ENCODE measurements at regions not wholly inside any gene's neighbourhood (a gene's known extent, or its start where the extent isn't known, plus 50 kb on each side); places are given as distances from the start of the nearest gene placed in this dataset.

DNA sequence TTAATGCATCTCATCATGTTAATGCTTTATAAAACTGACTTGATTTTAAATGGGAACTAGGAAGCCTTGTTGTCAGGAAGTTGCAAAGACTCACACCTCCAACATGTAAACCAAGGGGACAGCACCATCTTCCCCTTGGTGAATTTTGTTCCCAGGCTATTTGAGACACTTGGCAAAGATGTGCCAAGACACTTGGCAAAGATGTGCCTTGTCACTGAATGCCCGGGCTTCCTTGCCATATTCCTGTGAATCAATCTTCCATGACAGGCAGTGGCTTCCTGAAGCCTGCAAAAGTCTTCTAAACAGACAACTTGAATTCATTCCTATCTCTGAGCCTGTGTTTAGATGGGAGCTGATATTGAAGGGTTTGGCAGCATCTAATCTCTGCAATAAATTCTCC, 465.4 kb upstream of the C16orf82 start:
- TF ChIP-seq, protein P1, sequence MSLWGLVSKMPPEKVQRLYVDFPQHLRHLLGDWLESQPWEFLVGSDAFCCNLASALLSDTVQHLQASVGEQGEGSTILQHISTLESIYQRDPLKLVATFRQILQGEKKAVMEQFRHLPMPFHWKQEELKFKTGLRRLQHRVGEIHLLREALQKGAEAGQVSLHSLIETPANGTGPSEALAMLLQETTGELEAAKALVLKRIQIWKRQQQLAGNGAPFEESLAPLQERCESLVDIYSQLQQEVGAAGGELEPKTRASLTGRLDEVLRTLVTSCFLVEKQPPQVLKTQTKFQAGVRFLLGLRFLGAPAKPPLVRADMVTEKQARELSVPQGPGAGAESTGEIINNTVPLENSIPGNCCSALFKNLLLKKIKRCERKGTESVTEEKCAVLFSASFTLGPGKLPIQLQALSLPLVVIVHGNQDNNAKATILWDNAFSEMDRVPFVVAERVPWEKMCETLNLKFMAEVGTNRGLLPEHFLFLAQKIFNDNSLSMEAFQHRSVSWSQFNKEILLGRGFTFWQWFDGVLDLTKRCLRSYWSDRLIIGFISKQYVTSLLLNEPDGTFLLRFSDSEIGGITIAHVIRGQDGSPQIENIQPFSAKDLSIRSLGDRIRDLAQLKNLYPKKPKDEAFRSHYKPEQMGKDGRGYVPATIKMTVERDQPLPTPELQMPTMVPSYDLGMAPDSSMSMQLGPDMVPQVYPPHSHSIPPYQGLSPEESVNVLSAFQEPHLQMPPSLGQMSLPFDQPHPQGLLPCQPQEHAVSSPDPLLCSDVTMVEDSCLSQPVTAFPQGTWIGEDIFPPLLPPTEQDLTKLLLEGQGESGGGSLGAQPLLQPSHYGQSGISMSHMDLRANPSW (CRISPR knock-in tag; conservative IDR thresholded peaks at IDR 0.05; ENCODE audit: low read depth) = no peak
- TF ChIP-seq, protein P2, sequence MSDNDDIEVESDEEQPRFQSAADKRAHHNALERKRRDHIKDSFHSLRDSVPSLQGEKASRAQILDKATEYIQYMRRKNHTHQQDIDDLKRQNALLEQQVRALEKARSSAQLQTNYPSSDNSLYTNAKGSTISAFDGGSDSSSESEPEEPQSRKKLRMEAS (CRISPR knock-in tag; IDR thresholded peaks at IDR 0.05) = no peak
- TF ChIP-seq, protein P3, sequence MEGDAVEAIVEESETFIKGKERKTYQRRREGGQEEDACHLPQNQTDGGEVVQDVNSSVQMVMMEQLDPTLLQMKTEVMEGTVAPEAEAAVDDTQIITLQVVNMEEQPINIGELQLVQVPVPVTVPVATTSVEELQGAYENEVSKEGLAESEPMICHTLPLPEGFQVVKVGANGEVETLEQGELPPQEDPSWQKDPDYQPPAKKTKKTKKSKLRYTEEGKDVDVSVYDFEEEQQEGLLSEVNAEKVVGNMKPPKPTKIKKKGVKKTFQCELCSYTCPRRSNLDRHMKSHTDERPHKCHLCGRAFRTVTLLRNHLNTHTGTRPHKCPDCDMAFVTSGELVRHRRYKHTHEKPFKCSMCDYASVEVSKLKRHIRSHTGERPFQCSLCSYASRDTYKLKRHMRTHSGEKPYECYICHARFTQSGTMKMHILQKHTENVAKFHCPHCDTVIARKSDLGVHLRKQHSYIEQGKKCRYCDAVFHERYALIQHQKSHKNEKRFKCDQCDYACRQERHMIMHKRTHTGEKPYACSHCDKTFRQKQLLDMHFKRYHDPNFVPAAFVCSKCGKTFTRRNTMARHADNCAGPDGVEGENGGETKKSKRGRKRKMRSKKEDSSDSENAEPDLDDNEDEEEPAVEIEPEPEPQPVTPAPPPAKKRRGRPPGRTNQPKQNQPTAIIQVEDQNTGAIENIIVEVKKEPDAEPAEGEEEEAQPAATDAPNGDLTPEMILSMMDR (IDR thresholded peaks at IDR 0.05) = no peak
- TF ChIP-seq, protein P4, sequence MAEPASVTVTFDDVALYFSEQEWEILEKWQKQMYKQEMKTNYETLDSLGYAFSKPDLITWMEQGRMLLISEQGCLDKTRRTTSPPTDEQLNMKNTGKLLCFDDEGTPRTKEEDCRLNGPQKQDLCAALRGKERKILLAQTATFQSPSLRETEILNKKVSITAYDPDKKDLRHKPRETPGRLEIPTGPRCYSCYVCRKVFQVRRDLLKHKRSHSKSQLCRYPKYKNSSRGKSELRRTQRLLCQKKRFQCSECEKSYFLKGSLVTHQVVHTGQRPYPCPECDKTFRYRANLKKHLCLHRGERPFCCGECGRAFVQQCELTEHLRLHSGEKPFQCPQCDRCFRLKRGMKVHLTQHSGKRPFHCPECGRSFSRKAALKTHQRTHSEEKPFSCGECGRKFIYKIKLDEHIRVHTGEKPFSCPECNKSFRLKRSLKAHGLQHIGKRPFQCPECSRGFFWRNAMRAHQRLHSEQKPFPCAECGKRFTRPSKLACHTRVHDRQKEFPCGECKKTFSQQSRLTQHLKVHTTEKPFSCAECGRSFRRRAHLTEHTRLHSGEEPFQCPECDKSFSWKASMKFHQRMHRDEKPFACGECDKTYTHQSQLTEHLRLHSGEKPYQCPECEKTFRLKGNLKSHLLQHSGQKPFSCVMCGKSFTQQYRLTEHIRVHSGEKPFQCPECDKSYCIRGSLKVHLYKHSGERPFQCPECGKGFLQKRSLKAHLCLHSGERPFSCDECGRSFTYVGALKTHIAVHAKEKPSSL (CRISPR knock-in tag; conservative IDR thresholded peaks at IDR 0.05) = no peak
- TF ChIP-seq CBFB (CRISPR knock-in tag; IDR thresholded peaks at IDR 0.05; ENCODE audit: low read depth) (no peak), SP1 (CRISPR knock-in tag; conservative IDR thresholded peaks at IDR 0.05) (no peak), NR3C1 (CRISPR knock-in tag; conservative IDR thresholded peaks at IDR 0.05; ENCODE audit: low read depth) (no peak), JUN (CRISPR knock-in tag; IDR thresholded peaks at IDR 0.05) (no peak), CREM (CRISPR knock-in tag; IDR thresholded peaks at IDR 0.05) (no peak), NFYB (CRISPR knock-in tag; conservative IDR thresholded peaks at IDR 0.05; ENCODE audit: low read depth) (no peak), FOXJ3 (CRISPR knock-in tag; IDR thresholded peaks at IDR 0.05; ENCODE audit: borderline replicate concordance) (no peak)
- TF ChIP-seq, protein P5, sequence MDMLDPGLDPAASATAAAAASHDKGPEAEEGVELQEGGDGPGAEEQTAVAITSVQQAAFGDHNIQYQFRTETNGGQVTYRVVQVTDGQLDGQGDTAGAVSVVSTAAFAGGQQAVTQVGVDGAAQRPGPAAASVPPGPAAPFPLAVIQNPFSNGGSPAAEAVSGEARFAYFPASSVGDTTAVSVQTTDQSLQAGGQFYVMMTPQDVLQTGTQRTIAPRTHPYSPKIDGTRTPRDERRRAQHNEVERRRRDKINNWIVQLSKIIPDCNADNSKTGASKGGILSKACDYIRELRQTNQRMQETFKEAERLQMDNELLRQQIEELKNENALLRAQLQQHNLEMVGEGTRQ (CRISPR knock-in tag; IDR thresholded peaks at IDR 0.05) = no peak
